ENCODE measurements at regions not wholly inside any gene's neighbourhood (a gene's known extent, or its start where the extent isn't known, plus 50 kb on each side); places are given as distances from the start of the nearest gene placed in this dataset.

- no peaks in the 10 kb centered on the region for H3K27me3 ChIP-seq (ENCODE audit: control insufficient read depth in 2 of 2, insufficient read depth in 2 of 2, low read length in 2 of 2)
- no peaks in the 10 kb centered on the region for H3K4me1 ChIP-seq (replicated peaks in 1 of 2; ENCODE audit: control insufficient read depth in 2 of 2, insufficient read depth in 2 of 2, low read length in 2 of 2)
- no peaks in the 10 kb centered on the region for H3K36me3 ChIP-seq (ENCODE audit: control insufficient read depth, insufficient read depth, low read length)
- ChIA-PET POLR2A (no interaction called here), CTCF (ENCODE audit: low intra/inter-chr PET ratio) (no interaction called here)
- FAIRE-seq: no peak
- no peak overlapping the region for H3K4me3 ChIP-seq
- no TSS peak for BruUV-seq (replicated peaks)
- no peak for ATAC-seq
- no peaks in the 10 kb centered on the region for H4K20me1 ChIP-seq (replicated peaks; ENCODE audit: control insufficient read depth, insufficient read depth, low read length)
- H3K79me2 ChIP-seq (ENCODE audit: control insufficient read depth, insufficient read depth, low read length): no peaks in the 10 kb centered on the region
- intact Hi-C loops (cut with micrococcal nuclease) (no loop called here), in situ Hi-C loops (cut with MboI) (no loop called here)
- TF ChIP-seq POLR3G (IDR thresholded peaks at IDR 0.05; ENCODE audit: extremely low read depth, insufficient read length, insufficient replicate concordance) (no peak), CBX1 (IDR thresholded peaks at IDR 0.05; ENCODE audit: low read depth) (no peak), ZFP1 (CRISPR knock-in tag; IDR thresholded peaks at IDR 0.05) (no peak), MLLT1 (IDR thresholded peaks at IDR 0.05) (no peak), ZNF707 (CRISPR knock-in tag; conservative IDR thresholded peaks at IDR 0.05) (no peak), ARID2 (IDR thresholded peaks at IDR 0.05) (no peak), NFIX (CRISPR knock-in tag; IDR thresholded peaks at IDR 0.05; ENCODE audit: low read depth) (no peak), TAF15 (IDR thresholded peaks at IDR 0.05; ENCODE audit: low read depth, low read length) (no peak), SREBF2 (CRISPR knock-in tag; IDR thresholded peaks at IDR 0.05) (no peak), SRSF7 (optimal IDR thresholded peaks at IDR 0.05; ENCODE audit: low read depth, low read length) (no peak), ATF7 (IDR thresholded peaks at IDR 0.05) (no peak), KLF1 (tag; IDR thresholded peaks at IDR 0.05) (no peak), GABPB2 (CRISPR knock-in tag; conservative IDR thresholded peaks at IDR 0.05) (no peak), ZZZ3 (IDR thresholded peaks at IDR 0.05) (no peak), NELFE (IDR thresholded peaks at IDR 0.05; ENCODE audit: insufficient read depth, insufficient read length) (no peak), SNAPC5 (CRISPR knock-in tag; IDR thresholded peaks at IDR 0.05) (no peak), ZNF263 (CRISPR knock-in tag; IDR thresholded peaks at IDR 0.05; ENCODE audit: borderline replicate concordance) (no peak)
- TF ChIP-seq, protein P1, sequence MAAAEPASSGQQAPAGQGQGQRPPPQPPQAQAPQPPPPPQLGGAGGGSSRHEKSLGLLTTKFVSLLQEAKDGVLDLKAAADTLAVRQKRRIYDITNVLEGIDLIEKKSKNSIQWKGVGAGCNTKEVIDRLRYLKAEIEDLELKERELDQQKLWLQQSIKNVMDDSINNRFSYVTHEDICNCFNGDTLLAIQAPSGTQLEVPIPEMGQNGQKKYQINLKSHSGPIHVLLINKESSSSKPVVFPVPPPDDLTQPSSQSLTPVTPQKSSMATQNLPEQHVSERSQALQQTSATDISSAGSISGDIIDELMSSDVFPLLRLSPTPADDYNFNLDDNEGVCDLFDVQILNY (CRISPR knock-in tag; IDR thresholded peaks at IDR 0.05): no peak
- TF ChIP-seq, protein P2, sequence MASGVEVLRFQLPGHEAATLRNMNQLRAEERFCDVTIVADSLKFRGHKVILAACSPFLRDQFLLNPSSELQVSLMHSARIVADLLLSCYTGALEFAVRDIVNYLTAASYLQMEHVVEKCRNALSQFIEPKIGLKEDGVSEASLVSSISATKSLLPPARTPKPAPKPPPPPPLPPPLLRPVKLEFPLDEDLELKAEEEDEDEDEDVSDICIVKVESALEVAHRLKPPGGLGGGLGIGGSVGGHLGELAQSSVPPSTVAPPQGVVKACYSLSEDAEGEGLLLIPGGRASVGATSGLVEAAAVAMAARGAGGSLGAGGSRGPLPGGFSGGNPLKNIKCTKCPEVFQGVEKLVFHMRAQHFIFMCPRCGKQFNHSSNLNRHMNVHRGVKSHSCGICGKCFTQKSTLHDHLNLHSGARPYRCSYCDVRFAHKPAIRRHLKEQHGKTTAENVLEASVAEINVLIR (CRISPR knock-in tag; IDR thresholded peaks at IDR 0.05): no peak
- H3K9me1 ChIP-seq (ENCODE audit: control insufficient read depth, insufficient read depth, low read length): no peaks in the 10 kb centered on the region
- H3K9me3 ChIP-seq (replicated peaks; ENCODE audit: control insufficient read depth, insufficient read depth, low read depth, low read length): no peaks in the 10 kb centered on the region
- H3K27ac ChIP-seq (ENCODE audit: extremely low read depth, low read depth, low read length): no peak overlapping the region
- H3K9ac ChIP-seq (ENCODE audit: insufficient read depth in 1 of 2, low read depth in 2 of 2, low read length in 2 of 2): no peak overlapping the region
- DNase-seq (ENCODE audit: extremely low read depth in 1 of 4, low spot score in 3 of 4): no peak
- no peak overlapping the region for H2AFZ ChIP-seq (ENCODE audit: low read depth, low read length)
- H3K4me2 ChIP-seq (ENCODE audit: insufficient read depth, low read length): no peak overlapping the region
Observed at GRCh38 chr20:12410783-12411182, 493.1 kb downstream of the BTBD3 start.
